ENCODE measurements at regions not wholly inside any gene's neighbourhood (a gene's known extent, or its start where the extent isn't known, plus 50 kb on each side); places are given as distances from the start of the nearest gene placed in this dataset.

- TF ChIP-seq CTCF (IDR thresholded peaks at IDR 0.05 in 8 of 11, conservative IDR thresholded peaks at IDR 0.05 in 3 of 11), result no peak
- TF ChIP-seq POLR2A (IDR thresholded peaks at IDR 0.05), result no peak
Observed at GRCh38 chr12:90515199-90516175, 439.5 kb downstream of the CCER1 start.

Measured in spleen (tissue), 7 donors.